D721Med (cell line): ENCODE measurements at regions not wholly inside any gene's neighbourhood (a gene's known extent, or its start where the extent isn't known, plus 50 kb on each side); places are given as distances from the start of the nearest gene placed in this dataset.

Experiments used
- DNase-seq: peaks from one replicate; pipeline ENCODE4 v3.0.0; 2011; ENCODE audit warnings: low spot score; ENCODE audit not compliant: insufficient read length
- FAIRE-seq: peaks from 2 replicates; lab custom pipeline; 2011; peaks lifted over from hg19 to GRCh38; lab: Jason Lieb, UNC
- TF ChIP-seq, protein P1 (sequence below): IDR thresholded peaks from 2 replicates; pipeline ENCODE4 v1.5.1; 2012; ENCODE audit warnings: mild to moderate bottlenecking, control low read depth; ENCODE audit not compliant: insufficient read depth; ENCODE audit errors: missing control alignments

DNA sequence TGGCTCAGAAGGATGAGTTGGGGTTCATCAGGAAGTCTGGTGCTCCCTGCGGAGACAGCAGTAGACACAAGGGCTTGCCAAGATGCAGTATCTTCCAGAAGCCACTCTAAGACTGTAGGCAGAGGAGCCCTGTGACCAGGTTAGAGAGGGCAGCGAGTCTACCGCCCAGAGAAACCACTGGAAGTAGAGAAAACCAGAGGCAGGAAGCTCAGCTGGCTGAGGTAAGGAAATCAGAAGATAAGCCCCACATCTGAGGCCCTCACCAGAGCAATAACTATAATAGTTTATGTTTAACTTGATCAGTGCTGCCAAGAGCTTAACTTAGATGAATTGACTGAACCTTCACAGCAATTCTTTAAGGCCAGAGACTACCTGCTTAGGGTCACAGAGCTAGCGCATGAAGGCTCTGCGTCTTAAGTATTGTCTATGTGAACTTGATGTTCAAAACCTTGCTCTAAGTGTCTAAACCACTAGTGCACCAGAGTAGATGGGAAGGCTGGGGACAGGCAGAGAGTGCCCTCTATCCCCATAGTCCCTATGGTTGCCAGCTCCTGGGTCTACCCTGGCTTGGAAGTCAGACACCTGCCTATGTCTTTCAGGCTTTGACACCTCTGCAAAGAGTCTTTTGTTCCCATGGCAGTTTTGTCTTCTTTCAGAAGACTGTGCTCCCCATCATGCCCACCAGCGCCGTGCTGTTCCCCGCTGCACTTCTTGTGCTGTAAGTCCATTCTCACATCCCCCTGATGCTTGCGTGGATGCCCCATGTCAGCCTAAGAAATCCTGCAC, 228.2 kb upstream of the KLF4 start:
- TF ChIP-seq, protein P1, sequence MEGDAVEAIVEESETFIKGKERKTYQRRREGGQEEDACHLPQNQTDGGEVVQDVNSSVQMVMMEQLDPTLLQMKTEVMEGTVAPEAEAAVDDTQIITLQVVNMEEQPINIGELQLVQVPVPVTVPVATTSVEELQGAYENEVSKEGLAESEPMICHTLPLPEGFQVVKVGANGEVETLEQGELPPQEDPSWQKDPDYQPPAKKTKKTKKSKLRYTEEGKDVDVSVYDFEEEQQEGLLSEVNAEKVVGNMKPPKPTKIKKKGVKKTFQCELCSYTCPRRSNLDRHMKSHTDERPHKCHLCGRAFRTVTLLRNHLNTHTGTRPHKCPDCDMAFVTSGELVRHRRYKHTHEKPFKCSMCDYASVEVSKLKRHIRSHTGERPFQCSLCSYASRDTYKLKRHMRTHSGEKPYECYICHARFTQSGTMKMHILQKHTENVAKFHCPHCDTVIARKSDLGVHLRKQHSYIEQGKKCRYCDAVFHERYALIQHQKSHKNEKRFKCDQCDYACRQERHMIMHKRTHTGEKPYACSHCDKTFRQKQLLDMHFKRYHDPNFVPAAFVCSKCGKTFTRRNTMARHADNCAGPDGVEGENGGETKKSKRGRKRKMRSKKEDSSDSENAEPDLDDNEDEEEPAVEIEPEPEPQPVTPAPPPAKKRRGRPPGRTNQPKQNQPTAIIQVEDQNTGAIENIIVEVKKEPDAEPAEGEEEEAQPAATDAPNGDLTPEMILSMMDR: no peak
- DNase-seq (no peak), FAIRE-seq (no peak)

- TF ChIP-seq, protein P1: no peak
- FAIRE-seq: no peak
These were observed 226.2 kb upstream of the KLF4 start for GRCh38 chr9:107715740-107716139.

DNA sequence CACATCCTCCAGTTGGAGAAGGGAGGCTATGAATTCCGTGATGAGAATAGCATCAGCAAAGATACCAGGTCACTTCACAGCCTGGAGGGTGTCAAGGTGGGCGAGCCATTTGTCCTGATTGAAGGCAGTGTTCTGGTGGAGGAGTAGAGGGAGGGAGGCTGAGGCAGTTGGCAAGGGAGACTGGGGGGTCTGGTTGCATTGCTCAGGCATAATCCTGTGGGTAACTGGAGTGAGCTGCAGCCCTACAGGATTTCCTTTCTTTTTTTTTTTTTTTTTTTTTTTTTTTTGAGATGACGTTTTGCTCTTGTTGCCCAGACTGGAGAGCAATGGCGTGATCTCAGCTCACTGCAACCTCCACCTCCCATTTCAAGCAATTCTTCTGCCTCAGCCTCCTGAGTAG, 223.9 kb upstream of the KLF4 start:
- FAIRE-seq (no peak), DNase-seq (no peak)
- TF ChIP-seq, protein P1: no peak

More at GRCh38 chr9:107715740-107716139, 226.2 kb upstream of the KLF4 start:
- DNase-seq: no peak

DNA sequence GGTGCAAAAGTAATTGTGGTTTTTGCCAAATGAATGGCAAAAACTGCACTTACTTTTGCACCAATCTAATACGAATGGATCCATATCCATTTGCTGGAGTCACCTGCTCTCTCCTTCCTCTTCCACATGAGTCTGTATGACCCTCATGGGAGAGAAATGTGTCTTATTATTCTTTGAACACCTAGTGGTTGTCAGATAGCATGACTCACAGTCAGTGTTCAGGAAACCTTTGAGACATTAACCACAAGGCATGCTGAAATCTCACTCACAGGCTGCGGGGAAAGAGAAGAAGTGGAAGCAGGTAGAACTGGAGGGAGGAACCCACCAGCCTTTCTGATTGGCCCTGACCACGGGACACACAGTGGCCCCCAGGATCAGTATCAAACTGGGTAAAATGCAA, 222.8 kb upstream of the KLF4 start:
- FAIRE-seq (no peak), DNase-seq (no peak)

GRCh38 chr9:107711542-107711941, 222.0 kb upstream of the KLF4 start:
- DNase-seq: no peak
- no peak for FAIRE-seq

More for the DNA sequence above, 222.8 kb upstream of the KLF4 start:
- TF ChIP-seq, protein P1: no peak

DNA sequence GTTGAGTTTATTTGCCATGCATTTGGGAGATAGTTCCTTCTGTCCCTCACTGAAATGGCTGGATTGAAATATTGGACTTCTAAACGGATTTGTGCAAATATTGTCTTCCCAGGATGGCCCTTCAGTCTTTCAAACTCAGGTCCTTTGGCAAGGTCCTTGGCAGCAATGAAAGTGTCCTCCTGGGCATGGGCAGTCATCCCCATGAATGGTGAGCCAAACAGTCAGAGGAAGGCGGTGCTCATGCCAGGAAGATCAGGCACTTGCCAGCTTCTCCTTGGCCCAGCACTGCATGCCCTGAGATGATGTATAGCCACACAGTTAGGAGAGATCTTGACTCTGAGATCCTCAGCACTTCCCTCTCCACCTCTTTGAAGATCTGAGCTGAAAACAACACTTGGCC, 221.4 kb upstream of the KLF4 start:
- DNase-seq (no peak), FAIRE-seq (no peak)
- TF ChIP-seq, protein P1: no peak

More at GRCh38 chr9:107711542-107711941, 222.0 kb upstream of the KLF4 start:
- TF ChIP-seq, protein P1: no peak

DNA sequence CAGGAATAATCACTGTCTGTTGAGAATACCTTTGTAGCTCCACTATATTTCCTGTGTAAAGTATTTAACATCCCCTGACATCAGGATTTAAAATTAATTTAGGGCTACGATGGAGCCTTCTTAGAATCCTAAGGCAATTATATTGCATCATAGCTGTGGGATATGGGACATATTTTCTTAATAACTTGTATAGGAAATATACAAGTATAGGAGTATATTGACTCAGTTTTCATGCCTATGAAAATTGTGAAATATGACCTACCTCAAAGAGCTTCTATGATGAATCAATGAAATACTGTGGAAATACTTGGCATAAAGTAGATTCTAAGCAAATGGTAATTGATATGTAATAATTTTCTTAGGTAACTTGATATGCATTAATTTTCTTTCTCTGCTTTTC, 221.0 kb upstream of the KLF4 start:
- FAIRE-seq: no peak
- no peak for DNase-seq
- TF ChIP-seq, protein P1: no peak
